ENCODE measurements at regions not wholly inside any gene's neighbourhood (a gene's known extent, or its start where the extent isn't known, plus 50 kb on each side); places are given as distances from the start of the nearest gene placed in this dataset.

GRCh38 chr12:103138538-103138937 is 181.1 kb downstream of the ASCL1 start:
- no peaks in the 10 kb centered on the region for H3K27me3 ChIP-seq (ENCODE audit: insufficient read depth)
- no peak overlapping the region for H2AFZ ChIP-seq (ENCODE audit: low read depth)
- H3K4me2 ChIP-seq = no peak overlapping the region
- H3K9me3 ChIP-seq = no peaks in the 10 kb centered on the region
- H3K27ac ChIP-seq (ENCODE audit: low read depth in 2 of 2, low read length in 1 of 2) = no peak overlapping the region
- peaks cover 0 to 2% of the 10 kb centered on the region in 2 experiments; a peak in 1 of 4 replicates for H3K4me1 ChIP-seq (ENCODE audit: control insufficient read depth in 1 of 2, insufficient read depth in 2 of 2, low read depth in 1 of 2, low read length in 1 of 2)
- no peaks in the 10 kb centered on the region for H3K9me2 ChIP-seq
- TF ChIP-seq CHD2 (IDR thresholded peaks at IDR 0.05; ENCODE audit: low read length, partially characterized antibody) (no peak), PBX3 (IDR thresholded peaks at IDR 0.05) (no peak), POLR2AphosphoS5 (IDR thresholded peaks at IDR 0.05; ENCODE audit: low read depth, low read length) (no peak), MEF2A (IDR thresholded peaks at IDR 0.05; ENCODE audit: borderline replicate concordance, low read depth) (no peak), TCF12 (IDR thresholded peaks at IDR 0.05) (no peak), ZBTB33 (IDR thresholded peaks at IDR 0.05; ENCODE audit: borderline replicate concordance, low read depth) (no peak), SIN3A (IDR thresholded peaks at IDR 0.05; ENCODE audit: borderline replicate concordance, low read depth, low read length) (no peak), GABPA (IDR thresholded peaks at IDR 0.05; ENCODE audit: low read depth) (no peak), EP300 (IDR thresholded peaks at IDR 0.05; ENCODE audit: borderline replicate concordance in 1 of 2, low read depth in 1 of 2, low read length in 1 of 2) (no peak), USF1 (IDR thresholded peaks at IDR 0.05; ENCODE audit: borderline replicate concordance, low read depth) (no peak), RCOR1 (IDR thresholded peaks at IDR 0.05; ENCODE audit: low read length) (no peak), RXRA (IDR thresholded peaks at IDR 0.05; ENCODE audit: borderline replicate concordance, low read depth) (no peak), SMC3 (IDR thresholded peaks at IDR 0.05; ENCODE audit: low read depth, low read length) (no peak), TEAD4 (IDR thresholded peaks at IDR 0.05; ENCODE audit: borderline replicate concordance, insufficient read depth) (no peak), FOXJ3 (CRISPR knock-in tag; IDR thresholded peaks at IDR 0.05) (no peak)
- TF ChIP-seq, protein P1, sequence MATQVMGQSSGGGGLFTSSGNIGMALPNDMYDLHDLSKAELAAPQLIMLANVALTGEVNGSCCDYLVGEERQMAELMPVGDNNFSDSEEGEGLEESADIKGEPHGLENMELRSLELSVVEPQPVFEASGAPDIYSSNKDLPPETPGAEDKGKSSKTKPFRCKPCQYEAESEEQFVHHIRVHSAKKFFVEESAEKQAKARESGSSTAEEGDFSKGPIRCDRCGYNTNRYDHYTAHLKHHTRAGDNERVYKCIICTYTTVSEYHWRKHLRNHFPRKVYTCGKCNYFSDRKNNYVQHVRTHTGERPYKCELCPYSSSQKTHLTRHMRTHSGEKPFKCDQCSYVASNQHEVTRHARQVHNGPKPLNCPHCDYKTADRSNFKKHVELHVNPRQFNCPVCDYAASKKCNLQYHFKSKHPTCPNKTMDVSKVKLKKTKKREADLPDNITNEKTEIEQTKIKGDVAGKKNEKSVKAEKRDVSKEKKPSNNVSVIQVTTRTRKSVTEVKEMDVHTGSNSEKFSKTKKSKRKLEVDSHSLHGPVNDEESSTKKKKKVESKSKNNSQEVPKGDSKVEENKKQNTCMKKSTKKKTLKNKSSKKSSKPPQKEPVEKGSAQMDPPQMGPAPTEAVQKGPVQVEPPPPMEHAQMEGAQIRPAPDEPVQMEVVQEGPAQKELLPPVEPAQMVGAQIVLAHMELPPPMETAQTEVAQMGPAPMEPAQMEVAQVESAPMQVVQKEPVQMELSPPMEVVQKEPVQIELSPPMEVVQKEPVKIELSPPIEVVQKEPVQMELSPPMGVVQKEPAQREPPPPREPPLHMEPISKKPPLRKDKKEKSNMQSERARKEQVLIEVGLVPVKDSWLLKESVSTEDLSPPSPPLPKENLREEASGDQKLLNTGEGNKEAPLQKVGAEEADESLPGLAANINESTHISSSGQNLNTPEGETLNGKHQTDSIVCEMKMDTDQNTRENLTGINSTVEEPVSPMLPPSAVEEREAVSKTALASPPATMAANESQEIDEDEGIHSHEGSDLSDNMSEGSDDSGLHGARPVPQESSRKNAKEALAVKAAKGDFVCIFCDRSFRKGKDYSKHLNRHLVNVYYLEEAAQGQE (IDR thresholded peaks at IDR 0.05; ENCODE audit: low read depth, low read length) = no peak
- TF ChIP-seq, protein P2, sequence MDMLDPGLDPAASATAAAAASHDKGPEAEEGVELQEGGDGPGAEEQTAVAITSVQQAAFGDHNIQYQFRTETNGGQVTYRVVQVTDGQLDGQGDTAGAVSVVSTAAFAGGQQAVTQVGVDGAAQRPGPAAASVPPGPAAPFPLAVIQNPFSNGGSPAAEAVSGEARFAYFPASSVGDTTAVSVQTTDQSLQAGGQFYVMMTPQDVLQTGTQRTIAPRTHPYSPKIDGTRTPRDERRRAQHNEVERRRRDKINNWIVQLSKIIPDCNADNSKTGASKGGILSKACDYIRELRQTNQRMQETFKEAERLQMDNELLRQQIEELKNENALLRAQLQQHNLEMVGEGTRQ (IDR thresholded peaks at IDR 0.05; ENCODE audit: borderline replicate concordance, low read depth, low read length) = no peak
- TF ChIP-seq, protein P3, sequence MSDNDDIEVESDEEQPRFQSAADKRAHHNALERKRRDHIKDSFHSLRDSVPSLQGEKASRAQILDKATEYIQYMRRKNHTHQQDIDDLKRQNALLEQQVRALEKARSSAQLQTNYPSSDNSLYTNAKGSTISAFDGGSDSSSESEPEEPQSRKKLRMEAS (IDR thresholded peaks at IDR 0.05; ENCODE audit: low read depth) = no peak
- H4K20me1 ChIP-seq (ENCODE audit: insufficient read depth) = no peaks in the 10 kb centered on the region
- H3K9ac ChIP-seq = no peak overlapping the region
- CTCF ChIA-PET = no interaction called here
- no peaks in the 10 kb centered on the region for H3K79me2 ChIP-seq (ENCODE audit: insufficient read depth)
- no peak for DNase-seq
- H3K4me3 ChIP-seq (ENCODE audit: low read depth in 2 of 2, low read length in 1 of 2) = no peak overlapping the region
- POLR2A ChIA-PET = no interaction called here
- no peaks in the 10 kb centered on the region for H3F3A ChIP-seq (replicated peaks; ENCODE audit: insufficient read depth)
- H3K36me3 ChIP-seq (replicated peaks in 1 of 2; ENCODE audit: control insufficient read depth in 1 of 2, insufficient read depth in 2 of 2, low read length in 1 of 2) = no peaks in the 10 kb centered on the region
- 37% methylated on average over 1 of the region's 1 CpG for WGBS (ENCODE audit: low lambda C conversion rate)
